ENCODE measurements at regions not wholly inside any gene's neighbourhood (a gene's known extent, or its start where the extent isn't known, plus 50 kb on each side); places are given as distances from the start of the nearest gene placed in this dataset.

DNA sequence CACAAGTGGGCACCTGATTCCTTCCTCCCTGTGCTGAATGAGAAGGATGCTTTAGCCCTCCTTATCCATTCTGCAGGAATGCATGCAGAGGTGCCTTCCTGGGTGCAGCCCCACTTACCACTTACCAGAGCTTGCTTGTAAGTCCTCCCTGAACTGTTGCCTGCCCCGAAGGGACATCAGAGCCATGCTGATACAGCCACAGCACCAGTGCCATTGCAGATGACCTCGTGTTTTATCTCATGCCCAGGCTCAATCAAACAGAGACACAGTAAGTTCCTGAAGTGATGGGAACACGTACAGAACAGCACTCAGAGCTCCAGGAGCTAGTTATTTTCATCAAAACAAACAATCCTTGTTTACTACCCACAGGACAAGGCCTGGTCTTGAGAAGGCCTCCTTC lies 81.9 kb downstream of the ATP1A1 start:
- Histone ChIP-seq H3K27me3 (ENCODE audit: insufficient read depth, low read length) (no peaks in the 10 kb centered on the region), H3K4me2 (ENCODE audit: low read length) (no peak overlapping the region), H3K4me3 (ENCODE audit: low read depth, low read length) (no peak overlapping the region), H2BK5ac (ENCODE audit: low read depth, low read length, poor library complexity) (peak overlapping the region; percentile 85), H3K79me2 (ENCODE audit: control insufficient read depth, insufficient read depth, low read length, poor library complexity) (peaks cover 5% of the 10 kb centered on the region), H2BK12ac (ENCODE audit: low read length) (peak overlapping the region; percentile 95), H3K36me3 (ENCODE audit: control insufficient read depth in 1 of 2, insufficient read depth in 2 of 2, low read length in 2 of 2) (no peaks in the 10 kb centered on the region), H3K18ac (ENCODE audit: low read length) (peak overlapping the region; percentile 67), H3K23ac (ENCODE audit: low read length) (no peak overlapping the region), H4K91ac (ENCODE audit: low read depth, low read length) (peak overlapping the region; percentile 98), H4K8ac (ENCODE audit: low read depth, low read length) (peak overlapping the region; percentile 79), H3K79me1 (ENCODE audit: low read length) (peaks cover 27% of the 10 kb centered on the region), H2AK5ac (ENCODE audit: low read length) (peak overlapping the region; percentile 89), H3K9me3 (ENCODE audit: insufficient read depth, low read depth, low read length) (no peaks in the 10 kb centered on the region), H3K4ac (ENCODE audit: low read depth, low read length) (no peak overlapping the region), H2AFZ (ENCODE audit: insufficient read depth, low read length, poor library complexity) (no peak overlapping the region), H2BK120ac (ENCODE audit: insufficient read depth, low read length, poor library complexity) (peak overlapping the region; percentile 97), H3K9ac (ENCODE audit: low read length) (no peak overlapping the region), H3K27ac (ENCODE audit: low read depth, low read length) (peak overlapping the region; percentile 75), H3K4me1 (ENCODE audit: control insufficient read depth in 1 of 2, insufficient read depth in 2 of 2, low read length in 2 of 2) (peaks cover 16 to 34% of the 10 kb centered on the region in 2 experiments), H3K14ac (ENCODE audit: low read length) (peak overlapping the region; percentile 90), H4K12ac (ENCODE audit: low read depth, low read length) (no peak overlapping the region)
- whole genome bisulfite sequencing (ENCODE audit: extremely low coverage, insufficient coverage, insufficient read length), result no CpG with 5 or more reads among the region's 3 CpGs
- DNase-seq, result no peak

DNA sequence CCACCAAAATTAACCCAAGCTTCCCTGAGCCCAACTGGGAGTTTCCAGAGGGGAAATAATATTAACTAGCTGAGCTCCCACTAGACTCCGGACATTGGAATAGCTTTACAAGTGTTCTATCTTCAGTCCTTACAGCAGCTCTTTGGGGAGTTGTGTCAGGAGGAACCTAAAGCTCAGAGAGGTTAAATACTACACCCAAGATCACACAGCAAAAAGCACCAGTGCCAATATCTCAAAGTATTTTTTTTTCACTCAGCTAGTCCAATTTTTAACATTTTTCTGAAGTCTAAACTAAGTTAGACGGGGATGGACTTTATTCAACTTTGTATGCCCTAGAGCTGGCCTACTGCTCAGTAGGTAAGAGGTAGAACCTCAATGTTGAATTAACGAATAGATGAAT lies 82.5 kb downstream of the ATP1A1 start:
- Histone ChIP-seq H3K36me3 (ENCODE audit: control insufficient read depth in 1 of 2, insufficient read depth in 2 of 2, low read length in 2 of 2) (no peaks in the 10 kb centered on the region), H4K91ac (ENCODE audit: low read depth, low read length) (peak overlapping the region; percentile 69), H3K4me3 (ENCODE audit: low read depth, low read length) (no peak overlapping the region), H3K9me3 (ENCODE audit: insufficient read depth, low read depth, low read length) (no peaks in the 10 kb centered on the region), H3K27ac (ENCODE audit: low read depth, low read length) (no peak overlapping the region), H3K4me1 (ENCODE audit: control insufficient read depth in 1 of 2, insufficient read depth in 2 of 2, low read length in 2 of 2) (peaks cover 16 to 31% of the 10 kb centered on the region in 2 experiments), H3K27me3 (ENCODE audit: insufficient read depth, low read length) (no peaks in the 10 kb centered on the region), H3K14ac (ENCODE audit: low read length) (no peak overlapping the region), H2AK5ac (ENCODE audit: low read length) (no peak overlapping the region), H2BK12ac (ENCODE audit: low read length) (no peak overlapping the region), H4K8ac (ENCODE audit: low read depth, low read length) (no peak overlapping the region), H3K18ac (ENCODE audit: low read length) (no peak overlapping the region), H3K79me2 (ENCODE audit: control insufficient read depth, insufficient read depth, low read length, poor library complexity) (peaks cover 5% of the 10 kb centered on the region), H3K9ac (ENCODE audit: low read length) (no peak overlapping the region), H3K4me2 (ENCODE audit: low read length) (no peak overlapping the region), H4K12ac (ENCODE audit: low read depth, low read length) (no peak overlapping the region), H3K23ac (ENCODE audit: low read length) (no peak overlapping the region), H2BK120ac (ENCODE audit: insufficient read depth, low read length, poor library complexity) (no peak overlapping the region), H3K4ac (ENCODE audit: low read depth, low read length) (no peak overlapping the region), H3K79me1 (ENCODE audit: low read length) (peaks cover 27% of the 10 kb centered on the region), H2BK5ac (ENCODE audit: low read depth, low read length, poor library complexity) (no peak overlapping the region), H2AFZ (ENCODE audit: insufficient read depth, low read length, poor library complexity) (no peak overlapping the region)
- WGBS (ENCODE audit: extremely low coverage, insufficient coverage, insufficient read length), result no CpG with 5 or more reads among the region's 3 CpGs
- DNase-seq, result no peak

DNA sequence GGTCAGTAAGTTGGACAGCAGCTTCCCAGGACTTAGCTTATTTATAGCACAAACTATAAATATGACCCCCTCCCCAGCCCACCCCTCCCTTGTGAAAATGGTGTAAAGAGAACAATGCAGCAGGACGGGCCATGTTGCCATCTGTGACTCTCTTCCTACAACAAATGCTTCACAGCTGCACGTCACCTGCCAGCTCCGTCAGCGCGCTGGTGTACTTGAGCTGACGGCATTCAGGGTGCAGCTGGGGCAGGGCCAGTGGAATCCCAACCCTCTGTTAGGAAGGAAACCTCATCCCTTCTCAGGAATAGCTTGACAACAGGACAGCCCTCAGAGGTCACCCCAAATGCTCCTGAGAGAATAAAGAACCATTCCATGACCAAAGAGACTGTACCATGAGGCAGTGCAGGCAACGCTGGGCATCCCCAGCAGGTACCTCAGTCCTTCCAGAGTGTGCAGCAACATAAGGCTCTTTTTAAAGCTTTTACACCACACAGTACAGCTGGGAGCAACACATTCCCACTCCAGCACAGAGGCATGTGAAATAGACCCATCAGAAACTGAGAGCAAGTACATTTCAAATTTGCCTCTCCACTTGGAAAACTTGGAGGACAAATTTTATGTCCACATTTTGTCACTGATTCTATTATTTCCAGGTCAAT lies 85.0 kb downstream of the ATP1A1 start:
- Histone ChIP-seq H3K36me3 (ENCODE audit: control insufficient read depth in 1 of 2, insufficient read depth in 2 of 2, low read length in 2 of 2) (no peaks in the 10 kb centered on the region), H2AFZ (ENCODE audit: insufficient read depth, low read length, poor library complexity) (no peak overlapping the region), H3K23ac (ENCODE audit: low read length) (no peak overlapping the region), H4K91ac (ENCODE audit: low read depth, low read length) (peak overlapping the region; percentile 55), H3K18ac (ENCODE audit: low read length) (no peak overlapping the region), H3K4ac (ENCODE audit: low read depth, low read length) (no peak overlapping the region), H3K27ac (ENCODE audit: low read depth, low read length) (no peak overlapping the region), H3K4me1 (ENCODE audit: control insufficient read depth in 1 of 2, insufficient read depth in 2 of 2, low read length in 2 of 2) (peaks cover 17 to 34% of the 10 kb centered on the region in 2 experiments), H2BK120ac (ENCODE audit: insufficient read depth, low read length, poor library complexity) (peak overlapping the region; percentile 61), H3K79me1 (ENCODE audit: low read length) (peaks cover 26% of the 10 kb centered on the region), H3K14ac (ENCODE audit: low read length) (no peak overlapping the region), H3K4me3 (ENCODE audit: low read depth, low read length) (no peak overlapping the region), H3K27me3 (ENCODE audit: insufficient read depth, low read length) (no peaks in the 10 kb centered on the region), H4K8ac (ENCODE audit: low read depth, low read length) (no peak overlapping the region), H3K79me2 (ENCODE audit: control insufficient read depth, insufficient read depth, low read length, poor library complexity) (peaks cover 5% of the 10 kb centered on the region), H4K12ac (ENCODE audit: low read depth, low read length) (no peak overlapping the region), H2BK12ac (ENCODE audit: low read length) (peak overlapping the region; percentile 79), H2BK5ac (ENCODE audit: low read depth, low read length, poor library complexity) (no peak overlapping the region), H2AK5ac (ENCODE audit: low read length) (peak overlapping the region; percentile 92), H3K4me2 (ENCODE audit: low read length) (no peak overlapping the region), H3K9me3 (ENCODE audit: insufficient read depth, low read depth, low read length) (no peaks in the 10 kb centered on the region), H3K9ac (ENCODE audit: low read length) (no peak overlapping the region)
- WGBS (ENCODE audit: extremely low coverage, insufficient coverage, insufficient read length), result no CpG with 5 or more reads among the region's 7 CpGs
- no peak for DNase-seq

DNA sequence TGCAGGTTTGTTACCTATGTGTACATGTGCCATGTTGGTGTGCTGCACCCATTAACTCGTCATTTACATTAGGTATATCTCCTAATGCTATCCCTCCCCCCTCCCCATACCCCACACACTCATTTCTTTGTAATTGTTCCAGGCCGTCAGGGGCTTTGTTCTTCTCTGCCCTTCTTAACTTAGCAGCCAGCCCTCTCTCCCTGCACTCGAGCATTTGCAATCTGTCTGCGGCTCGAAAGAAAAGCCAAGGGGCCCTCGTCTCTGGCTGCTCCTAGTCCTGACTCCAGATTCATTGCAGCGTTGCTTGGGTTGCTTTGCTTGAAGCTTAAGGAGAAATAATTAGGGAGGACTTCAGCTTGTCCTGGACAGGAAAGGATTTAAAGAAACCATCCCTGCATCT lies 85.7 kb downstream of the ATP1A1 start:
- no peak overlapping the region for H2BK5ac ChIP-seq (ENCODE audit: low read depth, low read length, poor library complexity)
- H3K79me2 ChIP-seq (ENCODE audit: control insufficient read depth, insufficient read depth, low read length, poor library complexity), result peaks cover 5% of the 10 kb centered on the region

More for the DNA sequence above, 85.7 kb downstream of the ATP1A1 start:
- H4K12ac ChIP-seq (ENCODE audit: low read depth, low read length), result no peak overlapping the region
- H3K27ac ChIP-seq (ENCODE audit: low read depth, low read length), result no peak overlapping the region
- no peak overlapping the region for H3K23ac ChIP-seq (ENCODE audit: low read length)
- H3K4ac ChIP-seq (ENCODE audit: low read depth, low read length), result no peak overlapping the region
- peaks cover 25% of the 10 kb centered on the region for H3K79me1 ChIP-seq (ENCODE audit: low read length)
- no peak overlapping the region for H2BK12ac ChIP-seq (ENCODE audit: low read length)
- no peak overlapping the region for H3K4me3 ChIP-seq (ENCODE audit: low read depth, low read length)
- H4K8ac ChIP-seq (ENCODE audit: low read depth, low read length), result no peak overlapping the region
- H3K27me3 ChIP-seq (ENCODE audit: insufficient read depth, low read length), result no peaks in the 10 kb centered on the region
- no peak overlapping the region for H3K18ac ChIP-seq (ENCODE audit: low read length)
- no peak overlapping the region for H3K14ac ChIP-seq (ENCODE audit: low read length)
- no peak overlapping the region for H2BK120ac ChIP-seq (ENCODE audit: insufficient read depth, low read length, poor library complexity)
- no peak for DNase-seq
- H3K9ac ChIP-seq (ENCODE audit: low read length), result no peak overlapping the region
- H3K4me2 ChIP-seq (ENCODE audit: low read length), result no peak overlapping the region
- no peak overlapping the region for H4K91ac ChIP-seq (ENCODE audit: low read depth, low read length)
- H3K4me1 ChIP-seq (ENCODE audit: control insufficient read depth in 1 of 2, insufficient read depth in 2 of 2, low read length in 2 of 2), result peaks cover 16 to 30% of the 10 kb centered on the region in 2 experiments
- no CpG with 5 or more reads among the region's 7 CpGs for WGBS (ENCODE audit: extremely low coverage, insufficient coverage, insufficient read length)
- H2AK5ac ChIP-seq (ENCODE audit: low read length), result no peak overlapping the region
- no peak overlapping the region for H2AFZ ChIP-seq (ENCODE audit: insufficient read depth, low read length, poor library complexity)
- no peaks in the 10 kb centered on the region for H3K36me3 ChIP-seq (ENCODE audit: control insufficient read depth in 1 of 2, insufficient read depth in 2 of 2, low read length in 2 of 2)
- no peaks in the 10 kb centered on the region for H3K9me3 ChIP-seq (ENCODE audit: insufficient read depth, low read depth, low read length)
